Stimulated activated memory B cell treated with anti-CD40 and anti-IgM and Interleukin-4, amounts not matched to agents 10 μg/mL and 1 μg/mL and 100 μg/mL, for 72 hours (primary cell): ENCODE measurements at regions not wholly inside any gene's neighbourhood (a gene's known extent, or its start where the extent isn't known, plus 50 kb on each side); places are given as distances from the start of the nearest gene placed in this dataset.

ENCODE experiments used
- ATAC-seq: fragments of 150-1000 bp; cut with Tn5 transposase; 2 replicates; pipeline ENCODE4 v1.10.0; 2021
- H3K27ac Mint-ChIP-seq: one replicate; pipeline ENCODE4 v1.8.0; 2022; ENCODE audit warnings: mild to moderate bottlenecking, mixed read lengths
- H3K27me3 Mint-ChIP-seq: one replicate; pipeline ENCODE4 v1.8.0; 2022; ENCODE audit warnings: mixed read lengths
- H3K36me3 Mint-ChIP-seq: one replicate; pipeline ENCODE4 v1.8.0; 2022; ENCODE audit warnings: mixed read lengths
- H3K4me1 Mint-ChIP-seq: one replicate; pipeline ENCODE4 v1.8.0; 2022; ENCODE audit warnings: mixed read lengths
- H3K4me3 Mint-ChIP-seq: one replicate; pipeline ENCODE4 v1.8.0; 2022; ENCODE audit warnings: mild to moderate bottlenecking, moderate library complexity, mixed read lengths
- H3K9me3 Mint-ChIP-seq: one replicate; pipeline ENCODE4 v1.8.0; 2022; ENCODE audit warnings: mixed read lengths

- peaks cover 11% of the 10 kb centered on the region for H3K9me3 Mint-ChIP-seq
- ATAC-seq = no peak
These were observed 241.7 kb upstream of the CEP162 start for GRCh38 chr6:84469144-84469543.

GRCh38 chr6:84467296-84467695, 239.9 kb upstream of the CEP162 start:
- H3K27ac Mint-ChIP-seq = no peak overlapping the region
- no peaks in the 10 kb centered on the region for H3K27me3 Mint-ChIP-seq
- no peak for ATAC-seq
- no peak overlapping the region for H3K4me3 Mint-ChIP-seq
- no peaks in the 10 kb centered on the region for H3K36me3 Mint-ChIP-seq
- no peaks in the 10 kb centered on the region for H3K4me1 Mint-ChIP-seq
- H3K9me3 Mint-ChIP-seq = peaks cover 16% of the 10 kb centered on the region

More at GRCh38 chr6:84469144-84469543, 241.7 kb upstream of the CEP162 start:
- Mint-ChIP-seq H3K4me1 (no peaks in the 10 kb centered on the region), H3K4me3 (no peak overlapping the region), H3K27me3 (no peaks in the 10 kb centered on the region), H3K36me3 (no peaks in the 10 kb centered on the region), H3K27ac (no peak overlapping the region)

GRCh38 chr6:84466511-84466910, 239.1 kb upstream of the CEP162 start:
- H3K27ac Mint-ChIP-seq = no peak overlapping the region
- no peak for ATAC-seq
- no peaks in the 10 kb centered on the region for H3K36me3 Mint-ChIP-seq
- H3K9me3 Mint-ChIP-seq = peaks cover 14% of the 10 kb centered on the region
- H3K4me1 Mint-ChIP-seq = no peaks in the 10 kb centered on the region
- H3K27me3 Mint-ChIP-seq = no peaks in the 10 kb centered on the region
- H3K4me3 Mint-ChIP-seq = no peak overlapping the region

GRCh38 chr6:84464471-84464870, 237.0 kb upstream of the CEP162 start:
- Mint-ChIP-seq H3K4me3 (no peak overlapping the region), H3K9me3 (peaks cover 14% of the 10 kb centered on the region), H3K36me3 (no peaks in the 10 kb centered on the region), H3K27me3 (no peaks in the 10 kb centered on the region), H3K27ac (no peak overlapping the region), H3K4me1 (no peaks in the 10 kb centered on the region)
- ATAC-seq = no peak

GRCh38 chr6:84462698-84463097, 235.3 kb upstream of the CEP162 start:
- H3K4me1 Mint-ChIP-seq = no peaks in the 10 kb centered on the region
- no peak overlapping the region for H3K27ac Mint-ChIP-seq
- H3K27me3 Mint-ChIP-seq = no peaks in the 10 kb centered on the region
- H3K9me3 Mint-ChIP-seq = peaks cover 14% of the 10 kb centered on the region
- H3K36me3 Mint-ChIP-seq = no peaks in the 10 kb centered on the region
- no peak for ATAC-seq
- H3K4me3 Mint-ChIP-seq = no peak overlapping the region

- Mint-ChIP-seq H3K9me3 (peaks cover 14% of the 10 kb centered on the region), H3K27me3 (no peaks in the 10 kb centered on the region), H3K4me1 (no peaks in the 10 kb centered on the region), H3K4me3 (no peak overlapping the region), H3K27ac (no peak overlapping the region), H3K36me3 (no peaks in the 10 kb centered on the region)
- ATAC-seq = no peak
These were observed 234.0 kb upstream of the CEP162 start for GRCh38 chr6:84461461-84461860.

GRCh38 chr6:84460491-84460890, 233.0 kb upstream of the CEP162 start:
- Mint-ChIP-seq H3K27ac (no peak overlapping the region), H3K9me3 (peaks cover 14% of the 10 kb centered on the region), H3K36me3 (no peaks in the 10 kb centered on the region), H3K27me3 (no peaks in the 10 kb centered on the region), H3K4me3 (no peak overlapping the region), H3K4me1 (no peaks in the 10 kb centered on the region)
- ATAC-seq = no peak

- H3K4me1 Mint-ChIP-seq = no peaks in the 10 kb centered on the region
These were observed 232.0 kb upstream of the CEP162 start for GRCh38 chr6:84459401-84459800.

GRCh38 chr6:84458271-84458670, 230.8 kb upstream of the CEP162 start:
- Mint-ChIP-seq H3K27ac (no peak overlapping the region), H3K9me3 (peaks cover 5% of the 10 kb centered on the region), H3K36me3 (no peaks in the 10 kb centered on the region), H3K27me3 (no peaks in the 10 kb centered on the region), H3K4me1 (no peaks in the 10 kb centered on the region), H3K4me3 (no peak overlapping the region)
- no peak for ATAC-seq

More at GRCh38 chr6:84459401-84459800, 232.0 kb upstream of the CEP162 start:
- Mint-ChIP-seq H3K36me3 (no peaks in the 10 kb centered on the region), H3K4me3 (no peak overlapping the region), H3K27ac (no peak overlapping the region), H3K27me3 (no peaks in the 10 kb centered on the region), H3K9me3 (peaks cover 13% of the 10 kb centered on the region)
- no peak for ATAC-seq

- H3K4me3 Mint-ChIP-seq = no peak overlapping the region
- no peak for ATAC-seq
- no peak overlapping the region for H3K27ac Mint-ChIP-seq
- H3K9me3 Mint-ChIP-seq = peaks cover 2% of the 10 kb centered on the region
- H3K36me3 Mint-ChIP-seq = no peaks in the 10 kb centered on the region
- no peaks in the 10 kb centered on the region for H3K4me1 Mint-ChIP-seq
- no peaks in the 10 kb centered on the region for H3K27me3 Mint-ChIP-seq
These were observed 229.8 kb upstream of the CEP162 start for GRCh38 chr6:84457276-84457675.

GRCh38 chr6:84456803-84457202, 229.4 kb upstream of the CEP162 start:
- Mint-ChIP-seq H3K4me3 (no peak overlapping the region), H3K27ac (no peak overlapping the region), H3K27me3 (no peaks in the 10 kb centered on the region), H3K9me3 (peaks cover 2% of the 10 kb centered on the region), H3K36me3 (no peaks in the 10 kb centered on the region), H3K4me1 (no peaks in the 10 kb centered on the region)
- no peak for ATAC-seq

GRCh38 chr6:84455511-84456029, 228.1 kb upstream of the CEP162 start:
- peaks cover 2% of the 10 kb centered on the region for H3K9me3 Mint-ChIP-seq
- no peak for ATAC-seq
- no peak overlapping the region for H3K4me3 Mint-ChIP-seq
- H3K27me3 Mint-ChIP-seq = no peaks in the 10 kb centered on the region
- H3K4me1 Mint-ChIP-seq = no peaks in the 10 kb centered on the region
- H3K36me3 Mint-ChIP-seq = no peaks in the 10 kb centered on the region
- no peak overlapping the region for H3K27ac Mint-ChIP-seq

GRCh38 chr6:84453499-84453898, 226.1 kb upstream of the CEP162 start:
- Mint-ChIP-seq H3K36me3 (no peaks in the 10 kb centered on the region), H3K9me3 (peaks cover 2% of the 10 kb centered on the region), H3K27me3 (no peaks in the 10 kb centered on the region), H3K4me1 (no peaks in the 10 kb centered on the region), H3K27ac (no peak overlapping the region), H3K4me3 (no peak overlapping the region)
- no peak for ATAC-seq

- Mint-ChIP-seq H3K4me1 (no peaks in the 10 kb centered on the region), H3K9me3 (peaks cover 2% of the 10 kb centered on the region), H3K4me3 (no peak overlapping the region), H3K27me3 (no peaks in the 10 kb centered on the region), H3K36me3 (no peaks in the 10 kb centered on the region), H3K27ac (no peak overlapping the region)
- no peak for ATAC-seq
These were observed 222.6 kb upstream of the CEP162 start for GRCh38 chr6:84450018-84450417.

- no peak overlapping the region for H3K27ac Mint-ChIP-seq
- ATAC-seq = no peak
- peaks cover 2% of the 10 kb centered on the region for H3K9me3 Mint-ChIP-seq
- H3K4me1 Mint-ChIP-seq = no peaks in the 10 kb centered on the region
- H3K4me3 Mint-ChIP-seq = no peak overlapping the region
- H3K36me3 Mint-ChIP-seq = no peaks in the 10 kb centered on the region
- H3K27me3 Mint-ChIP-seq = no peaks in the 10 kb centered on the region
These were observed 221.8 kb upstream of the CEP162 start for GRCh38 chr6:84449220-84449619.

GRCh38 chr6:84448331-84448730, 220.9 kb upstream of the CEP162 start:
- no peak for ATAC-seq
- H3K4me3 Mint-ChIP-seq = no peak overlapping the region
- no peak overlapping the region for H3K27ac Mint-ChIP-seq
- peaks cover 2% of the 10 kb centered on the region for H3K9me3 Mint-ChIP-seq
- H3K4me1 Mint-ChIP-seq = no peaks in the 10 kb centered on the region
- no peaks in the 10 kb centered on the region for H3K27me3 Mint-ChIP-seq
- H3K36me3 Mint-ChIP-seq = no peaks in the 10 kb centered on the region

GRCh38 chr6:84447651-84448050, 220.2 kb upstream of the CEP162 start:
- no peak overlapping the region for H3K4me3 Mint-ChIP-seq
- no peaks in the 10 kb centered on the region for H3K36me3 Mint-ChIP-seq
- H3K9me3 Mint-ChIP-seq = peaks cover 1% of the 10 kb centered on the region
- ATAC-seq = no peak
- no peak overlapping the region for H3K27ac Mint-ChIP-seq
- H3K27me3 Mint-ChIP-seq = no peaks in the 10 kb centered on the region
- H3K4me1 Mint-ChIP-seq = no peaks in the 10 kb centered on the region
